MCF 10A (cell line): ENCODE measurements at regions not wholly inside any gene's neighbourhood (a gene's known extent, or its start where the extent isn't known, plus 50 kb on each side); places are given as distances from the start of the nearest gene placed in this dataset.

ENCODE experiments used
- BruUV-seq: library from RNA; stranded (reverse); fragments of 400-500 nt; replicated peaks from 2 replicates; lab custom pipeline; 2021; lab: Mats Ljungman, UMichigan
- CTCF ChIA-PET: fragments of 300-600 bp; sonication (Branson Sonifier 250); formaldehyde crosslinking; extraction: SDS; loops from one replicate; lab custom pipeline; 2021; ENCODE audit warnings: antibody characterized with exemption, inconsistent platforms; lab: Yijun Ruan, JAX
- POLR2A ChIA-PET: fragments of 300-600, 350-650 bp; sonication (Branson Sonifier 250); formaldehyde crosslinking; extraction: SDS; loops from one replicate; lab custom pipeline; 2020; ENCODE audit warnings: antibody characterized with exemption, inconsistent platforms; lab: Yijun Ruan, JAX
- DNase-seq: peaks from one replicate; pipeline ENCODE4 v3.0.0-alpha.2; 2018; ENCODE audit not compliant: unreplicated experiment
- H3K27ac Mint-ChIP-seq: one replicate; pipeline ENCODE4 v1.8.0; 2022; ENCODE audit warnings: mild to moderate bottlenecking, low read depth, mixed read lengths; ENCODE audit not compliant: unreplicated experiment
- H3K27me3 Mint-ChIP-seq: one replicate; pipeline ENCODE4 v1.8.0; 2022; ENCODE audit warnings: mixed read lengths; ENCODE audit not compliant: insufficient read depth, unreplicated experiment
- H3K36me3 Mint-ChIP-seq: one replicate; pipeline ENCODE4 v1.8.0; 2022; ENCODE audit warnings: mild to moderate bottlenecking, moderate library complexity, mixed read lengths; ENCODE audit not compliant: insufficient read depth, unreplicated experiment
- H3K4me1 Mint-ChIP-seq: one replicate; pipeline ENCODE4 v1.8.0; 2022; ENCODE audit warnings: mixed read lengths; ENCODE audit not compliant: insufficient read depth, unreplicated experiment
- H3K4me3 Mint-ChIP-seq: one replicate; pipeline ENCODE4 v1.8.0; 2022; ENCODE audit warnings: mild to moderate bottlenecking, moderate library complexity, mixed read lengths; ENCODE audit not compliant: unreplicated experiment
- H3K9me3 Mint-ChIP-seq: one replicate; pipeline ENCODE4 v1.8.0; 2022; ENCODE audit warnings: mixed read lengths; ENCODE audit not compliant: unreplicated experiment
- CTCF ChIP-seq: fragments of 200-600 bp; IDR thresholded peaks from one replicate; pipeline ENCODE4 v1.8.0; 2022; ENCODE audit warnings: antibody characterized with exemption, mild to moderate bottlenecking; ENCODE audit not compliant: unreplicated experiment
- intact Hi-C: fragments of 100-400 bp; cut with micrococcal nuclease; formaldehyde crosslinking; loops from 2 replicates; pipeline ENCODE4 v1.14.1; 2022

GRCh38 chrX:10728806-10729389 is 108.5 kb upstream of the MID1 start:
- no peaks in the 10 kb centered on the region for H3K36me3 Mint-ChIP-seq
- H3K9me3 Mint-ChIP-seq: no peaks in the 10 kb centered on the region
- ChIA-PET CTCF (interaction anchor here (0.6 to 4.5 kb wide), 3 partner anchors 40 to 549 kb away, joined by 3 to 23 read pairs (median 3); no protein-coding TSS in a partner anchor), POLR2A (no interaction called here)
- intact Hi-C loops: no loop called here
- BruUV-seq: no TSS peak
- H3K27ac Mint-ChIP-seq: no peak overlapping the region
- H3K27me3 Mint-ChIP-seq: peaks cover 39% of the 10 kb centered on the region
- H3K4me3 Mint-ChIP-seq: no peak overlapping the region
- TF ChIP-seq CTCF: no peak
- no peaks in the 10 kb centered on the region for H3K4me1 Mint-ChIP-seq
- no peak for DNase-seq

- peaks cover 56% of the 10 kb centered on the region for H3K27me3 Mint-ChIP-seq
- ChIA-PET CTCF (interaction anchor here (1.1 kb wide), 1 partner anchor 15 kb away, joined by 6 read pairs; no protein-coding TSS in a partner anchor), POLR2A (no interaction called here)
- no peaks in the 10 kb centered on the region for H3K9me3 Mint-ChIP-seq
- H3K27ac Mint-ChIP-seq: no peak overlapping the region
- H3K36me3 Mint-ChIP-seq: no peaks in the 10 kb centered on the region
- no peaks in the 10 kb centered on the region for H3K4me1 Mint-ChIP-seq
- no peak for TF ChIP-seq CTCF
- no peak overlapping the region for H3K4me3 Mint-ChIP-seq
- no TSS peak for BruUV-seq
- intact Hi-C loops: no loop called here
- no peak for DNase-seq
These were observed 119.0 kb upstream of the MID1 start for GRCh38 chrX:10739426-10739825.

GRCh38 chrX:10741003-10741402 is 120.6 kb upstream of the MID1 start:
- Mint-ChIP-seq H3K27ac (no peak overlapping the region), H3K27me3 (peaks cover 70% of the 10 kb centered on the region), H3K4me3 (no peak overlapping the region), H3K4me1 (no peaks in the 10 kb centered on the region), H3K9me3 (no peaks in the 10 kb centered on the region), H3K36me3 (no peaks in the 10 kb centered on the region)
- BruUV-seq: no TSS peak
- no peak for DNase-seq
- intact Hi-C loops: no loop called here
- ChIA-PET CTCF (interaction anchor here (0.6 to 1.0 kb wide), 3 partner anchors 16 to 1045 kb away, joined by 3 to 4 read pairs (median 3); no protein-coding TSS in a partner anchor), POLR2A (interaction anchor here (0.7 kb wide), 1 partner anchor 24 kb away, joined by 3 read pairs; no protein-coding TSS in a partner anchor)
- no peak for TF ChIP-seq CTCF

- intact Hi-C loops: no loop called here
- Mint-ChIP-seq H3K4me3 (no peak overlapping the region), H3K9me3 (no peaks in the 10 kb centered on the region), H3K36me3 (no peaks in the 10 kb centered on the region), H3K27me3 (peaks cover 75% of the 10 kb centered on the region), H3K4me1 (no peaks in the 10 kb centered on the region), H3K27ac (no peak overlapping the region)
- CTCF ChIA-PET: interaction anchor here (1.0 kb wide), 1 partner anchor 17 kb away, joined by 4 read pairs; no protein-coding TSS in a partner anchor
- no peak for TF ChIP-seq CTCF
- POLR2A ChIA-PET: no interaction called here
- no peak for DNase-seq
- BruUV-seq: no TSS peak
These were observed 121.2 kb upstream of the MID1 start for GRCh38 chrX:10741550-10741949.
